GM12878 (cell line): ENCODE measurements at regions not wholly inside any gene's neighbourhood (a gene's known extent, or its start where the extent isn't known, plus 50 kb on each side); places are given as distances from the start of the nearest gene placed in this dataset.

Experiments
- ATAC-seq: fragments of 200-7000 bp; cut with Tn5 transposase; 3 replicates; pipeline ENCODE4 v1.9.1; 2020; ENCODE audit warnings: mild to moderate bottlenecking, moderate library complexity
- BruUV-seq: library from RNA; stranded (reverse); fragments of 400-500 nt; replicated peaks from 2 replicates; lab custom pipeline; 2021; lab: Mats Ljungman, UMichigan
- CTCF ChIA-PET: fragments of 300-600 bp; sonication (Branson Sonifier 250); formaldehyde crosslinking; extraction: SDS; loops from one replicate; lab custom pipeline; 2021; ENCODE audit warnings: inconsistent platforms; lab: Yijun Ruan, JAX
- POLR2A ChIA-PET: fragments of 350-600 bp; formaldehyde crosslinking; extraction: SDS; loops from one replicate; lab custom pipeline; 2021; ENCODE audit warnings: inconsistent platforms; lab: Charles Lee
- RAD21 ChIA-PET: fragments of 300-600 bp; sonication (Branson Sonifier 250); formaldehyde crosslinking; loops from one replicate; lab custom pipeline; 2023; ENCODE audit warnings: antibody characterized with exemption; ENCODE audit not compliant: unreplicated experiment; lab: Charles Lee
- SMC1A ChIA-PET: fragments of 300-600 bp; sonication (Branson Sonifier 250); formaldehyde crosslinking; loops from one replicate; lab custom pipeline; 2023; ENCODE audit not compliant: unreplicated experiment, uncharacterized antibody; lab: Charles Lee
- DNase-seq: peaks from one replicate; pipeline ENCODE4 v3.0.0-alpha.2; 2011; ENCODE audit warnings: low read depth, low spot score
- FAIRE-seq: peaks from 3 replicates; lab custom pipeline; 2011; peaks lifted over from hg19 to GRCh38; lab: Jason Lieb, UNC
- H2AFZ ChIP-seq: 2 replicates; pipeline ENCODE4 v1.6.0; 2011; ENCODE audit warnings: low read depth, low read length, control low read depth; ENCODE audit not compliant: control insufficient read depth
- H3K27ac ChIP-seq: 2 replicates; pipeline ENCODE4 v1.5.1; 2011; ENCODE audit warnings: control low read depth; ENCODE audit not compliant: control insufficient read depth, insufficient read depth
- H3K27me3 ChIP-seq, 2 experiments: replicated peaks in 1 of 2; 2 replicates each; pipeline versions ENCODE4 v1.6.0 to v1.6.1; 2011; ENCODE audit warnings: low read length in 1 of 2; ENCODE audit not compliant: control insufficient read depth in 2 of 2, insufficient read depth in 2 of 2
- H3K36me3 ChIP-seq, 2 experiments: 2 replicates each; pipeline ENCODE4 v1.5.1; 2011; ENCODE audit warnings: low read length in 1 of 2; ENCODE audit not compliant: control insufficient read depth in 2 of 2, insufficient read depth in 2 of 2
- H3K4me1 ChIP-seq: 2 replicates; pipeline ENCODE4 v1.6.1; 2011; ENCODE audit warnings: mild to moderate bottlenecking, low read length, moderate library complexity, mixed read lengths; ENCODE audit not compliant: control insufficient read depth, insufficient read depth
- H3K4me2 ChIP-seq: 2 replicates; pipeline ENCODE4 v1.6.0; 2011; ENCODE audit warnings: control low read depth; ENCODE audit not compliant: control insufficient read depth, insufficient read depth
- H3K4me3 ChIP-seq: fragments of 200-600 bp; sonication (generic); 2 replicates; pipeline ENCODE4 v1.5.1; 2016
- H3K79me2 ChIP-seq: 2 replicates; pipeline ENCODE4 v1.6.0; 2011; ENCODE audit warnings: low read length; ENCODE audit not compliant: control insufficient read depth, insufficient read depth
- H3K9ac ChIP-seq: 2 replicates; pipeline ENCODE4 v1.8.0; 2011; ENCODE audit warnings: low read length, control low read depth, mixed read lengths; ENCODE audit not compliant: control insufficient read depth, insufficient read depth
- H3K9me3 ChIP-seq: replicated peaks from 3 replicates; pipeline ENCODE4 v1.5.1; 2011; ENCODE audit warnings: mild to moderate bottlenecking, low read length; ENCODE audit not compliant: control insufficient read depth, insufficient read depth
- H4K20me1 ChIP-seq: 2 replicates; pipeline ENCODE4 v1.6.0; 2011; ENCODE audit not compliant: control insufficient read depth, insufficient read depth
- BCL11A ChIP-seq: IDR thresholded peaks from 2 replicates; pipeline ENCODE4 v1.6.1; 2011; ENCODE audit warnings: low read depth, low read length
- EP300 ChIP-seq, 2 experiments: fragments of 150-350 bp in 1 of 2; IDR thresholded peaks; 2 replicates each; pipeline ENCODE4 v1.6.1; 2011 to 2012; ENCODE audit warnings: low read depth in 2 of 2, low read length in 2 of 2, borderline replicate concordance in 1 of 2, improper control_type of control experiment in 1 of 2, inconsistent platforms in 1 of 2; ENCODE audit not compliant: control insufficient read depth in 1 of 2
- JUNB ChIP-seq: IDR thresholded peaks from 2 replicates; pipeline ENCODE4 v1.6.1; 2016; ENCODE audit warnings: antibody characterized with exemption, mild to moderate bottlenecking
- KAT2A ChIP-seq: conservative IDR thresholded peaks from 2 replicates; pipeline ENCODE4 v1.6.1; 2011; ENCODE audit warnings: low read depth, low read length; ENCODE audit not compliant: control insufficient read depth
- NFXL1 ChIP-seq: fragments of 450-650 bp; IDR thresholded peaks from 2 replicates; pipeline ENCODE4 v1.6.1; 2017; ENCODE audit warnings: antibody characterized with exemption, mild to moderate bottlenecking, borderline replicate concordance
- YY1 ChIP-seq: IDR thresholded peaks from 2 replicates; pipeline ENCODE4 v1.6.1; 2011; ENCODE audit warnings: low read depth, mild to moderate bottlenecking, low read length
- ZBED1 ChIP-seq: IDR thresholded peaks from 2 replicates; pipeline ENCODE4 v1.6.1; 2016; ENCODE audit warnings: borderline replicate concordance
- ZZZ3 ChIP-seq: IDR thresholded peaks from 2 replicates; pipeline ENCODE4 v1.6.1; 2011; ENCODE audit warnings: low read depth; ENCODE audit not compliant: control insufficient read depth, insufficient read length
- WGBS: methylation state at CpG from one replicate; pipeline ENCODE4 v1.1.6; 2016; ENCODE audit warnings: low lambda C conversion rate; ENCODE audit not compliant: insufficient replicate concordance, insufficient coverage; ENCODE audit errors: missing lambda C conversion rate; 5-methylcytosine and 5-hydroxymethylcytosine counted together
- in situ Hi-C: fragments of 300-500 bp; cut with MboI; formaldehyde crosslinking; loops from 9 replicates; pipeline ENCODE4 v1.14.3; 2018; ENCODE audit warnings: mixed read lengths
- intact Hi-C: fragments of 100-400 bp; cut with micrococcal nuclease; formaldehyde crosslinking; loops from one replicate; pipeline ENCODE4 v1.14.2; 2022; ENCODE audit not compliant: unreplicated experiment
- TF ChIP-seq, protein P1 (sequence below): fragments of 450-650 bp; IDR thresholded peaks from 2 replicates; pipeline ENCODE4 v1.6.1; 2017; ENCODE audit warnings: mild to moderate bottlenecking
- TF ChIP-seq, protein P2 (sequence below): fragments of 450-650 bp; IDR thresholded peaks from 2 replicates; pipeline ENCODE4 v1.6.1; 2017; ENCODE audit warnings: low read depth, mild to moderate bottlenecking, moderate library complexity
- TF ChIP-seq, protein P3 (sequence below): fragments of 450-650 bp; IDR thresholded peaks from 2 replicates; pipeline ENCODE4 v1.6.1; 2016; ENCODE audit warnings: mild to moderate bottlenecking
- TF ChIP-seq, protein P4 (sequence below): fragments of 450-650 bp; IDR thresholded peaks from 2 replicates; pipeline ENCODE4 v1.6.1; 2016; ENCODE audit warnings: mild to moderate bottlenecking, moderate library complexity, borderline replicate concordance

DNA sequence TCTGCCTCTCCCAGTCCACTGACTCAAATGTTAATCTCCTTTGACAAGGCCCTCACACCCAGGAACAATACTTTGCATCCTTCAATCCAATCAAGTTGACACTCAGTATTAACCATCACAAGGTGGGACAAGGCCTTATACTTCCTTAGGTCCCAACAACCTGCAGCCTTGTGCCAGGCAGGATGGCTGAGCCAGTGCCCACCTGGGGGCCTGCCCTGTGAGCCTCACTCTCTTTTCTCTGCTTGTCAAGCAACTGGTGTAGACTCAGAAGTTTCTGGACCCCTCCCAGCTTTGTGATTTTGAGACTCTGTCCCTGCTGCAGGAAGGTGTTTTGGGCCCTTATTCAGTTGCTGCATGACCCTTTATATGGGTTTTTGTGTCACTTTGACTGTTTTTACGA is 310.0 kb upstream of the C1orf174 start (continued):
- TF ChIP-seq, protein P1, sequence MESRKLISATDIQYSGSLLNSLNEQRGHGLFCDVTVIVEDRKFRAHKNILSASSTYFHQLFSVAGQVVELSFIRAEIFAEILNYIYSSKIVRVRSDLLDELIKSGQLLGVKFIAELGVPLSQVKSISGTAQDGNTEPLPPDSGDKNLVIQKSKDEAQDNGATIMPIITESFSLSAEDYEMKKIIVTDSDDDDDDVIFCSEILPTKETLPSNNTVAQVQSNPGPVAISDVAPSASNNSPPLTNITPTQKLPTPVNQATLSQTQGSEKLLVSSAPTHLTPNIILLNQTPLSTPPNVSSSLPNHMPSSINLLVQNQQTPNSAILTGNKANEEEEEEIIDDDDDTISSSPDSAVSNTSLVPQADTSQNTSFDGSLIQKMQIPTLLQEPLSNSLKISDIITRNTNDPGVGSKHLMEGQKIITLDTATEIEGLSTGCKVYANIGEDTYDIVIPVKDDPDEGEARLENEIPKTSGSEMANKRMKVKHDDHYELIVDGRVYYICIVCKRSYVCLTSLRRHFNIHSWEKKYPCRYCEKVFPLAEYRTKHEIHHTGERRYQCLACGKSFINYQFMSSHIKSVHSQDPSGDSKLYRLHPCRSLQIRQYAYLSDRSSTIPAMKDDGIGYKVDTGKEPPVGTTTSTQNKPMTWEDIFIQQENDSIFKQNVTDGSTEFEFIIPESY, result no peak
- TF ChIP-seq JUNB, result no peak
- TF ChIP-seq KAT2A, result no peak
- no peak for TF ChIP-seq ZZZ3

DNA sequence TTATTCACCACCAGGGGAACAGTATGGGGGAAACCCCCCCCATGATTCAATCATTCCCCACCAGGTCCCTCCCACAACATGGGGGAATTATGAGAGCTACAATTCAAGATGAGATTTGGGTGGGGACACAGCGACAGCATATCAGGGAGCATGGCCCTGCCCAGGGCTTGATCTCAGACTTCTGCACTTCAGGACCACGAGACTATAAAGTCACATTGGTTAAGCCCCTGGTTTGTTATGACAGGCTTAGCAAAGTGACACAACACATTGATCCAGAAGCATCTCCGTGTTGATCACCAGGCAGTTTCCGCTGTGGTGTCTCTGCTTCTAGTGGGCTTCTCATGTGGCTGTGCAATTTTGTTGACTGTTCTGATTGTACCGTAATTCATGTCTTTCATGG is 312.7 kb upstream of the C1orf174 start:
- no peak overlapping the region for H2AFZ ChIP-seq
- no peaks in the 10 kb centered on the region for H4K20me1 ChIP-seq
- no peak overlapping the region for H3K4me2 ChIP-seq
- POLR2A ChIA-PET, result no interaction called here
- H3K9ac ChIP-seq, result no peak overlapping the region
- intact Hi-C loops, result no loop called here
- no peak for ATAC-seq
- SMC1A ChIA-PET, result no interaction called here
- no peaks in the 10 kb centered on the region for H3K27me3 ChIP-seq
- no peak overlapping the region for H3K27ac ChIP-seq
- H3K4me1 ChIP-seq, result no peaks in the 10 kb centered on the region
- H3K4me3 ChIP-seq, result no peak overlapping the region
- no TSS peak for BruUV-seq
- in situ Hi-C loops, result loop anchor here (25.0 kb wide), 1 partner anchor 1525 kb away; no protein-coding TSS in a partner anchor
- no peaks in the 10 kb centered on the region for H3K79me2 ChIP-seq
- 30% methylated on average over 5 of the region's 5 CpGs for WGBS
- FAIRE-seq, result no peak
- RAD21 ChIA-PET, result no interaction called here
- CTCF ChIA-PET, result no interaction called here
- no peaks in the 10 kb centered on the region for H3K36me3 ChIP-seq
- no peak for DNase-seq
- H3K9me3 ChIP-seq, result no peaks in the 10 kb centered on the region; the same call in 2 of the 3 replicates
- TF ChIP-seq NFXL1 (no peak), EP300 (IDR thresholded peaks at IDR 0.05; ENCODE audit: borderline replicate concordance in 1 of 2, control insufficient read depth in 1 of 2, low read depth in 2 of 2, low read length in 2 of 2) (no peak), BCL11A (no peak), ZBED1 (no peak), YY1 (no peak)
- TF ChIP-seq, protein P2, sequence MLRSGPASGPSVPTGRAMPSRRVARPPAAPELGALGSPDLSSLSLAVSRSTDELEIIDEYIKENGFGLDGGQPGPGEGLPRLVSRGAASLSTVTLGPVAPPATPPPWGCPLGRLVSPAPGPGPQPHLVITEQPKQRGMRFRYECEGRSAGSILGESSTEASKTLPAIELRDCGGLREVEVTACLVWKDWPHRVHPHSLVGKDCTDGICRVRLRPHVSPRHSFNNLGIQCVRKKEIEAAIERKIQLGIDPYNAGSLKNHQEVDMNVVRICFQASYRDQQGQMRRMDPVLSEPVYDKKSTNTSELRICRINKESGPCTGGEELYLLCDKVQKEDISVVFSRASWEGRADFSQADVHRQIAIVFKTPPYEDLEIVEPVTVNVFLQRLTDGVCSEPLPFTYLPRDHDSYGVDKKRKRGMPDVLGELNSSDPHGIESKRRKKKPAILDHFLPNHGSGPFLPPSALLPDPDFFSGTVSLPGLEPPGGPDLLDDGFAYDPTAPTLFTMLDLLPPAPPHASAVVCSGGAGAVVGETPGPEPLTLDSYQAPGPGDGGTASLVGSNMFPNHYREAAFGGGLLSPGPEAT, result no peak
- TF ChIP-seq, protein P3, sequence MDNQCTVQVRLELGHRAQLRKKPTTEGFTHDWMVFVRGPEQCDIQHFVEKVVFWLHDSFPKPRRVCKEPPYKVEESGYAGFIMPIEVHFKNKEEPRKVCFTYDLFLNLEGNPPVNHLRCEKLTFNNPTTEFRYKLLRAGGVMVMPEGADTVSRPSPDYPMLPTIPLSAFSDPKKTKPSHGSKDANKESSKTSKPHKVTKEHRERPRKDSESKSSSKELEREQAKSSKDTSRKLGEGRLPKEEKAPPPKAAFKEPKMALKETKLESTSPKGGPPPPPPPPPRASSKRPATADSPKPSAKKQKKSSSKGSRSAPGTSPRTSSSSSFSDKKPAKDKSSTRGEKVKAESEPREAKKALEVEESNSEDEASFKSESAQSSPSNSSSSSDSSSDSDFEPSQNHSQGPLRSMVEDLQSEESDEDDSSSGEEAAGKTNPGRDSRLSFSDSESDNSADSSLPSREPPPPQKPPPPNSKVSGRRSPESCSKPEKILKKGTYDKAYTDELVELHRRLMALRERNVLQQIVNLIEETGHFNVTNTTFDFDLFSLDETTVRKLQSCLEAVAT, result no peak
- TF ChIP-seq, protein P4, sequence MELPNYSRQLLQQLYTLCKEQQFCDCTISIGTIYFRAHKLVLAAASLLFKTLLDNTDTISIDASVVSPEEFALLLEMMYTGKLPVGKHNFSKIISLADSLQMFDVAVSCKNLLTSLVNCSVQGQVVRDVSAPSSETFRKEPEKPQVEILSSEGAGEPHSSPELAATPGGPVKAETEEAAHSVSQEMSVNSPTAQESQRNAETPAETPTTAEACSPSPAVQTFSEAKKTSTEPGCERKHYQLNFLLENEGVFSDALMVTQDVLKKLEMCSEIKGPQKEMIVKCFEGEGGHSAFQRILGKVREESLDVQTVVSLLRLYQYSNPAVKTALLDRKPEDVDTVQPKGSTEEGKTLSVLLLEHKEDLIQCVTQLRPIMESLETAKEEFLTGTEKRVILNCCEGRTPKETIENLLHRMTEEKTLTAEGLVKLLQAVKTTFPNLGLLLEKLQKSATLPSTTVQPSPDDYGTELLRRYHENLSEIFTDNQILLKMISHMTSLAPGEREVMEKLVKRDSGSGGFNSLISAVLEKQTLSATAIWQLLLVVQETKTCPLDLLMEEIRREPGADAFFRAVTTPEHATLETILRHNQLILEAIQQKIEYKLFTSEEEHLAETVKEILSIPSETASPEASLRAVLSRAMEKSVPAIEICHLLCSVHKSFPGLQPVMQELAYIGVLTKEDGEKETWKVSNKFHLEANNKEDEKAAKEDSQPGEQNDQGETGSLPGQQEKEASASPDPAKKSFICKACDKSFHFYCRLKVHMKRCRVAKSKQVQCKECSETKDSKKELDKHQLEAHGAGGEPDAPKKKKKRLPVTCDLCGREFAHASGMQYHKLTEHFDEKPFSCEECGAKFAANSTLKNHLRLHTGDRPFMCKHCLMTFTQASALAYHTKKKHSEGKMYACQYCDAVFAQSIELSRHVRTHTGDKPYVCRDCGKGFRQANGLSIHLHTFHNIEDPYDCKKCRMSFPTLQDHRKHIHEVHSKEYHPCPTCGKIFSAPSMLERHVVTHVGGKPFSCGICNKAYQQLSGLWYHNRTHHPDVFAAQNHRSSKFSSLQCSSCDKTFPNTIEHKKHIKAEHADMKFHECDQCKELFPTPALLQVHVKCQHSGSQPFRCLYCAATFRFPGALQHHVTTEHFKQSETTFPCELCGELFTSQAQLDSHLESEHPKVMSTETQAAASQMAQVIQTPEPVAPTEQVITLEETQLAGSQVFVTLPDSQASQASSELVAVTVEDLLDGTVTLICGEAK, result no peak
